Endodermal cell (in vitro differentiated cells): ENCODE measurements at regions not wholly inside any gene's neighbourhood (a gene's known extent, or its start where the extent isn't known, plus 50 kb on each side); places are given as distances from the start of the nearest gene placed in this dataset.
A peak's percentile ranks its signal among the peaks of the same experiment; 100 is the strongest.

Experiments
- DNase-seq: peaks from one replicate; pipeline ENCODE4 v3.0.0-alpha.2; 2017
- H3K27ac ChIP-seq: 2 replicates; pipeline ENCODE4 v1.5.1; 2013; ENCODE audit warnings: mild to moderate bottlenecking, low read depth, low read length, moderate library complexity
- H3K27me3 ChIP-seq: 2 replicates; pipeline ENCODE4 v1.6.1; 2013; ENCODE audit warnings: mild to moderate bottlenecking, low read length, moderate library complexity; ENCODE audit not compliant: insufficient read depth, control insufficient read depth, poor library complexity, severe bottlenecking
- H3K36me3 ChIP-seq: 2 replicates; pipeline ENCODE4 v1.7.0; 2013; ENCODE audit warnings: mild to moderate bottlenecking, low read length, moderate library complexity; ENCODE audit not compliant: control insufficient read depth, insufficient read depth
- H3K4me1 ChIP-seq: one replicate; pipeline ENCODE4 v1.7.0; 2013; ENCODE audit warnings: low read length; ENCODE audit not compliant: control insufficient read depth, insufficient read depth
- H3K4me3 ChIP-seq: 2 replicates; pipeline ENCODE4 v1.5.1; 2013; ENCODE audit warnings: mild to moderate bottlenecking, low read length, moderate library complexity
- H3K9ac ChIP-seq: 2 replicates; pipeline ENCODE4 v1.6.1; 2013; ENCODE audit warnings: mild to moderate bottlenecking, low read length, moderate library complexity; ENCODE audit not compliant: poor library complexity, severe bottlenecking; ENCODE audit errors: extremely low read depth
- H3K9me3 ChIP-seq: 2 replicates; pipeline ENCODE4 v1.6.1; 2013; ENCODE audit warnings: mild to moderate bottlenecking, low read length, moderate library complexity; ENCODE audit not compliant: control insufficient read depth
- H3K27ac Mint-ChIP-seq: 2 replicates; pipeline ENCODE4 v1.8.0; 2020; ENCODE audit warnings: mixed read lengths
- H3K27me3 Mint-ChIP-seq: 2 replicates; pipeline ENCODE4 v1.8.0; 2021; ENCODE audit warnings: mild to moderate bottlenecking, mixed read lengths; ENCODE audit not compliant: insufficient read depth
- H3K36me3 Mint-ChIP-seq: 2 replicates; pipeline ENCODE4 v1.8.0; 2020; ENCODE audit warnings: low read depth, mixed read lengths
- H3K4me1 Mint-ChIP-seq: 2 replicates; pipeline ENCODE4 v1.8.0; 2020; ENCODE audit warnings: mixed read lengths
- H3K4me3 Mint-ChIP-seq: 2 replicates; pipeline ENCODE4 v1.8.0; 2020; ENCODE audit warnings: mild to moderate bottlenecking, moderate library complexity, mixed read lengths
- H3K9me3 Mint-ChIP-seq: 2 replicates; pipeline ENCODE4 v1.8.0; 2020; ENCODE audit warnings: mild to moderate bottlenecking, mixed read lengths
- CTCF ChIP-seq: fragments of 200-600 bp; sonication (generic); conservative IDR thresholded peaks from 2 replicates; pipeline ENCODE4 v1.5.0; 2021; ENCODE audit warnings: antibody characterized with exemption, mild to moderate bottlenecking
- WGBS, 2 experiments: methylation state at CpG; one replicate each; pipeline versions ENCODE4 v1.1.5 to v1.1.7; 2013; ENCODE audit warnings: missing lambda C conversion rate in 2 of 2, mixed read lengths in 1 of 2; ENCODE audit not compliant: insufficient coverage in 1 of 2, insufficient read length in 1 of 2; 5-methylcytosine and 5-hydroxymethylcytosine counted together

GRCh38 chr13:102470283-102470917 lies 68.6 kb upstream of the FGF14 start:
- H3K27ac Mint-ChIP-seq: no peak overlapping the region
- no peak overlapping the region for H3K4me3 Mint-ChIP-seq
- Histone ChIP-seq H3K27me3 (no peaks in the 10 kb centered on the region), H3K4me1 (no peaks in the 10 kb centered on the region), H3K9me3 (no peaks in the 10 kb centered on the region), H3K9ac (no peak overlapping the region), H3K27ac (peak overlapping the region; percentile 75), H3K4me3 (no peak overlapping the region), H3K36me3 (no peaks in the 10 kb centered on the region)
- no peaks in the 10 kb centered on the region for H3K4me1 Mint-ChIP-seq
- H3K36me3 Mint-ChIP-seq: no peaks in the 10 kb centered on the region
- H3K9me3 Mint-ChIP-seq: no peaks in the 10 kb centered on the region
- no peak for DNase-seq
- no peaks in the 10 kb centered on the region for H3K27me3 Mint-ChIP-seq
- 85 to 92% methylated on average over 3 of the region's 3 CpGs for WGBS, 2 experiments
- no peak for TF ChIP-seq CTCF

- H3K9ac ChIP-seq: no peak overlapping the region
- DNase-seq: no peak
- WGBS, 2 experiments: 75 to 92% methylated on average over 2 to 3 of the region's 3 CpGs
- no peak for TF ChIP-seq CTCF
- H3K27me3 Mint-ChIP-seq: no peaks in the 10 kb centered on the region
- no peaks in the 10 kb centered on the region for H3K9me3 Mint-ChIP-seq
- no peaks in the 10 kb centered on the region for H3K4me1 Mint-ChIP-seq
- H3K4me3 ChIP-seq: no peak overlapping the region
- no peak overlapping the region for H3K4me3 Mint-ChIP-seq
- H3K27ac Mint-ChIP-seq: no peak overlapping the region
- no peak overlapping the region for H3K27ac ChIP-seq
- H3K4me1 ChIP-seq: no peaks in the 10 kb centered on the region
- H3K27me3 ChIP-seq: no peaks in the 10 kb centered on the region
- no peaks in the 10 kb centered on the region for H3K9me3 ChIP-seq
- H3K36me3 Mint-ChIP-seq: no peaks in the 10 kb centered on the region
- no peaks in the 10 kb centered on the region for H3K36me3 ChIP-seq
These were observed 64.9 kb upstream of the FGF14 start for GRCh38 chr13:102466610-102467190.

- no peaks in the 10 kb centered on the region for H3K36me3 Mint-ChIP-seq
- Histone ChIP-seq H3K36me3 (no peaks in the 10 kb centered on the region), H3K4me1 (no peaks in the 10 kb centered on the region), H3K27me3 (no peaks in the 10 kb centered on the region), H3K4me3 (no peak overlapping the region), H3K9ac (no peak overlapping the region), H3K27ac (no peak overlapping the region), H3K9me3 (no peaks in the 10 kb centered on the region)
- no peak for TF ChIP-seq CTCF
- H3K27me3 Mint-ChIP-seq: no peaks in the 10 kb centered on the region
- DNase-seq: no peak
- no peaks in the 10 kb centered on the region for H3K9me3 Mint-ChIP-seq
- no peak overlapping the region for H3K27ac Mint-ChIP-seq
- WGBS, 2 experiments: 93 to 96% methylated on average over 3 of the region's 3 CpGs
- H3K4me1 Mint-ChIP-seq: no peaks in the 10 kb centered on the region
- no peak overlapping the region for H3K4me3 Mint-ChIP-seq
These were observed 60.7 kb upstream of the FGF14 start for GRCh38 chr13:102462570-102462969.
